PC-3 (cell line): ENCODE measurements at regions not wholly inside any gene's neighbourhood (a gene's known extent, or its start where the extent isn't known, plus 50 kb on each side); places are given as distances from the start of the nearest gene placed in this dataset.

Experiments
- ATAC-seq: fragments of 200-7000 bp; cut with Tn5 transposase; 2 replicates; pipeline ENCODE4 v1.9.1; 2020; ENCODE audit warnings: mild to moderate bottlenecking, moderate library complexity
- BruUV-seq: library from RNA; stranded (reverse); fragments of 400-500 nt; replicated peaks from 2 replicates; lab custom pipeline; 2021; lab: Mats Ljungman, UMichigan
- CTCF ChIA-PET: fragments of 300-600 bp; sonication (Branson Sonifier 250); formaldehyde crosslinking; loops from one replicate; lab custom pipeline; 2022; ENCODE audit warnings: antibody characterized with exemption; lab: Charles Lee
- POLR2A ChIA-PET: fragments of 300-600 bp; sonication (Branson Sonifier 250); formaldehyde crosslinking; loops from one replicate; lab custom pipeline; 2022; ENCODE audit warnings: antibody characterized with exemption; ENCODE audit not compliant: unreplicated experiment; lab: Charles Lee
- DNase-seq: peaks from one replicate; pipeline ENCODE4 v3.0.0-alpha.2; 2015
- H2AFZ ChIP-seq: fragments of 300-600 bp; sonication (generic); 2 replicates; pipeline ENCODE4 v1.6.0; 2016; ENCODE audit warnings: antibody characterized with exemption, low read length
- H3F3A ChIP-seq: fragments of 300-600 bp; sonication (generic); one replicate; pipeline ENCODE4 v1.6.0; 2017; ENCODE audit warnings: antibody characterized with exemption, low read length, control low read depth, mild to moderate bottlenecking; ENCODE audit not compliant: unreplicated experiment
- H3K27ac ChIP-seq: fragments of 300-600 bp; sonication (generic); 2 replicates; pipeline ENCODE4 v1.5.1; 2016; ENCODE audit warnings: mild to moderate bottlenecking, low read length
- H3K27me3 ChIP-seq: fragments of 300-600 bp; sonication (generic); 2 replicates; pipeline ENCODE4 v1.6.1; 2016; ENCODE audit warnings: low read length, mixed read lengths
- H3K36me3 ChIP-seq: fragments of 300-600 bp; sonication (generic); 2 replicates; pipeline ENCODE4 v1.6.1; 2016; ENCODE audit warnings: low read depth, mixed run types, low read length, mixed read lengths
- H3K4me1 ChIP-seq: fragments of 300-600 bp; sonication (generic); 2 replicates; pipeline ENCODE4 v1.5.1; 2016; ENCODE audit warnings: low read length; ENCODE audit not compliant: insufficient read depth
- H3K4me2 ChIP-seq: fragments of 300-600 bp; sonication (generic); 2 replicates; pipeline ENCODE4 v1.6.0; 2016; ENCODE audit warnings: low read length
- H3K4me3 ChIP-seq: fragments of 300-600 bp; sonication (generic); 2 replicates; pipeline ENCODE4 v1.5.1; 2016; ENCODE audit warnings: mild to moderate bottlenecking, low read length, mixed read lengths
- H3K79me2 ChIP-seq: fragments of 300-600 bp; sonication (generic); 2 replicates; pipeline ENCODE4 v1.6.1; 2017; ENCODE audit warnings: low read length, mixed read lengths
- H3K9ac ChIP-seq: fragments of 300-600 bp; sonication (generic); 2 replicates; pipeline ENCODE4 v1.6.0; 2016; ENCODE audit warnings: mild to moderate bottlenecking, low read length
- H3K9me2 ChIP-seq: fragments of 300-600 bp; sonication (generic); replicated peaks from 2 replicates; pipeline ENCODE4 v1.6.1; 2016; ENCODE audit warnings: mixed run types, low read length, mixed read lengths
- H3K9me3 ChIP-seq: fragments of 300-600 bp; sonication (generic); 2 replicates; pipeline ENCODE4 v1.6.1; 2016; ENCODE audit warnings: low read length, mixed read lengths
- H4K20me1 ChIP-seq: fragments of 300-600 bp; sonication (generic); 2 replicates; pipeline ENCODE4 v1.6.1; 2016; ENCODE audit warnings: low read length, mixed read lengths
- EZH2 ChIP-seq: fragments of 300-600 bp; sonication (generic); IDR thresholded peaks from one replicate; pipeline ENCODE4 v1.6.1; 2017; ENCODE audit warnings: antibody characterized with exemption, mild to moderate bottlenecking, low read length; ENCODE audit not compliant: unreplicated experiment
- EZH2phosphoT487 ChIP-seq: fragments of 300-600 bp; sonication (generic); IDR thresholded peaks from 2 replicates; pipeline ENCODE4 v1.6.1; 2018; ENCODE audit warnings: mild to moderate bottlenecking, antibody characterized with exemption, low read length, borderline replicate concordance
- intact Hi-C: fragments of 100-400 bp; cut with micrococcal nuclease; formaldehyde crosslinking; loops from 2 replicates; pipeline ENCODE4 v1.9.0; 2023
- TF ChIP-seq, protein P1 (sequence below): fragments of 300-600 bp; sonication (generic); conservative IDR thresholded peaks from 2 replicates; pipeline ENCODE4 v1.5.1; 2017; ENCODE audit warnings: antibody characterized with exemption, low read depth, mild to moderate bottlenecking, low read length

DNA sequence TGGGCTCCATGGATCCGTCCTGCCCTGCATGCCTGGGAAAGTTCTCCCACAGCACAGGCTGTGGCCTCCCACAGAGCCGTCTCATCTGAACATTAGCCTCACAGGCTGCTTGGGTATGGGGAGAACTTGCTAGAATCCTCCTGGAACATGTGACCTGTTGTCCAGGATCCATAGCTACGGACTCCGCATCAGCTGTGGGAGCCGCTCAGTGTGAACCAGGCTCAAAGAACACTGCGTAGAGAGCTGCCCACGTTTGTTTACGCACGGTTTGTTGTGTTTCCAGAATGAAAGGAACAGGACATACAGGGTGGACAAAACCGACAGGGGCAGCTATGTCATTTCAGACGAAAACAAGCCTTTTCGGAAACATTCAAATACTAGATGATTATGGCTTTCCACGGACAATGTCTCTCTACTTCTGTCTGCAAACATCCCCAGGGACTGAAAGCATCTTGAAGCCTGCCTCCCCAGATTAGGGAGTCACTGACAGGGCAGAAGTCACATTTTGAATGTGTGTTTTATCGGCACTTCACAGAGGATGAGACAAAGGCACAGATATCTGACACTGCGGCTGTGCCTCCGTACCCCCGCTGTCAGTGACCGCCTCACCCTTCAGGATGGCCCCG, 390.3 kb downstream of the GADD45G start:
- Histone ChIP-seq H3K27ac (no peak overlapping the region), H2AFZ (no peak overlapping the region), H4K20me1 (no peaks in the 10 kb centered on the region), H3F3A (no peaks in the 10 kb centered on the region), H3K9ac (no peak overlapping the region), H3K27me3 (0 out of 2 replicates have a peak, but pooled peaks cover 3% of the 10 kb centered on the region), H3K36me3 (no peaks in the 10 kb centered on the region), H3K9me2 (no peaks in the 10 kb centered on the region), H3K79me2 (no peaks in the 10 kb centered on the region), H3K4me3 (no peak overlapping the region), H3K4me1 (peaks cover 8% of the 10 kb centered on the region; the same call in 1 of the 2 replicates), H3K9me3 (no peaks in the 10 kb centered on the region), H3K4me2 (no peak overlapping the region)
- DNase-seq (no peak), ATAC-seq (no peak)
- ChIA-PET POLR2A (no interaction called here), CTCF (no interaction called here)
- TF ChIP-seq, protein P1, sequence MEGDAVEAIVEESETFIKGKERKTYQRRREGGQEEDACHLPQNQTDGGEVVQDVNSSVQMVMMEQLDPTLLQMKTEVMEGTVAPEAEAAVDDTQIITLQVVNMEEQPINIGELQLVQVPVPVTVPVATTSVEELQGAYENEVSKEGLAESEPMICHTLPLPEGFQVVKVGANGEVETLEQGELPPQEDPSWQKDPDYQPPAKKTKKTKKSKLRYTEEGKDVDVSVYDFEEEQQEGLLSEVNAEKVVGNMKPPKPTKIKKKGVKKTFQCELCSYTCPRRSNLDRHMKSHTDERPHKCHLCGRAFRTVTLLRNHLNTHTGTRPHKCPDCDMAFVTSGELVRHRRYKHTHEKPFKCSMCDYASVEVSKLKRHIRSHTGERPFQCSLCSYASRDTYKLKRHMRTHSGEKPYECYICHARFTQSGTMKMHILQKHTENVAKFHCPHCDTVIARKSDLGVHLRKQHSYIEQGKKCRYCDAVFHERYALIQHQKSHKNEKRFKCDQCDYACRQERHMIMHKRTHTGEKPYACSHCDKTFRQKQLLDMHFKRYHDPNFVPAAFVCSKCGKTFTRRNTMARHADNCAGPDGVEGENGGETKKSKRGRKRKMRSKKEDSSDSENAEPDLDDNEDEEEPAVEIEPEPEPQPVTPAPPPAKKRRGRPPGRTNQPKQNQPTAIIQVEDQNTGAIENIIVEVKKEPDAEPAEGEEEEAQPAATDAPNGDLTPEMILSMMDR: no peak
- TF ChIP-seq EZH2: no peak
- TF ChIP-seq EZH2phosphoT487: no peak
- no TSS peak for BruUV-seq
- intact Hi-C loops: no loop called here

DNA sequence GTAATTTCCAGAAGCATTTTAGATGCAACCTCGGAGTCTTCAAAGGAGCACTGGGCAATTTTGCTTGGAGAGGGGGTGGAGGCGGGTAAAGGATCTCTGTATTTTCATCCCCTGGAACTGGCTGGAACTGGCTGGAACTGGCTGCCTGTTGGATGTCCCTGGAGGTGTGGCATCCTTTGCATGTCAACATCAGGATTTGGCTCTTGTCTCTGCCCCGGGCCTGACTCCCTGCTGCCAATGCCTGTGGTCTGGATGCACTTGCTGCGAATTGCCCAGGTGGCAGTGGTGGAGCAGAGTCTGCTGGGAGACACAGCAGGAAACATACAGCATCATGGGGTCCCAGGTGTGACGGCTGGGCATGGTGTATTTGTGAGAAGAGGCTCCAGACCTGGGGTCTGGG, 391.3 kb downstream of the GADD45G start:
- Histone ChIP-seq H3K27ac (no peak overlapping the region), H3K27me3 (peaks cover 9% of the 10 kb centered on the region), H3K4me1 (peaks cover 13% of the 10 kb centered on the region; the same call in 1 of the 2 replicates), H3K79me2 (no peaks in the 10 kb centered on the region), H3K36me3 (no peaks in the 10 kb centered on the region), H3K9ac (no peak overlapping the region), H3K4me2 (no peak overlapping the region), H3K4me3 (no peak overlapping the region), H3K9me3 (no peaks in the 10 kb centered on the region), H4K20me1 (no peaks in the 10 kb centered on the region), H3F3A (no peaks in the 10 kb centered on the region), H2AFZ (no peak overlapping the region), H3K9me2 (no peaks in the 10 kb centered on the region)
- TF ChIP-seq EZH2: no peak
- TF ChIP-seq EZH2phosphoT487: no peak
- TF ChIP-seq, protein P1: no peak
- DNase-seq (no peak), ATAC-seq (no peak)
- intact Hi-C loops: no loop called here
- no TSS peak for BruUV-seq
- CTCF ChIA-PET: no interaction called here
- POLR2A ChIA-PET: no interaction called here

DNA sequence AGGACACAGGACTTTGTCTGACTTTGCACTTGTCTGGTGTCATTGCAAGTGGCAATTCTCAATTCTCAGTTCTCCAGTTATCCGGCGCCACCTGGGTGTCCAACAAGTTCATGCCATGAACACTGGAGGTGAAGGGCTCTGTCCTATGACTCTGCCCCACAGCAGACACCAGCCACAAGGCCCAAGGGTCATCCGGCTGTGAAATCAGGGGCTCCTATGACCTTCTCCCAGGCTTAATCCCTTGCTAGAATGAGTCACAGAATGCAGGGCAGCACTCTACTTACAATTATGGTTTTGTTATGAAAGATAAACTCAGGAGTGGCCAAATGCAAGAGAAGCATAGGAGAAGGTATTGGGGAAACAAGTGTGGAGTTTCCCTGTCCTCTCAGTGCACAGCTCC, 392.0 kb downstream of the GADD45G start:
- intact Hi-C loops: no loop called here
- CTCF ChIA-PET: no interaction called here

More for the DNA sequence above, 392.0 kb downstream of the GADD45G start:
- H3K36me3 ChIP-seq: no peaks in the 10 kb centered on the region
- H3K27me3 ChIP-seq: peaks cover 9% of the 10 kb centered on the region
- H3K27ac ChIP-seq: no peak overlapping the region
- no peak overlapping the region for H3K4me2 ChIP-seq
- no peaks in the 10 kb centered on the region for H3K9me3 ChIP-seq
- H3K4me1 ChIP-seq: peaks cover 13% of the 10 kb centered on the region; the same call in 1 of the 2 replicates
- no peaks in the 10 kb centered on the region for H3F3A ChIP-seq
- H3K9ac ChIP-seq: no peak overlapping the region
- TF ChIP-seq, protein P1: no peak
- no peak for TF ChIP-seq EZH2
- TF ChIP-seq EZH2phosphoT487: no peak
- H3K9me2 ChIP-seq: no peaks in the 10 kb centered on the region
- BruUV-seq: no TSS peak
- no peak overlapping the region for H2AFZ ChIP-seq
- POLR2A ChIA-PET: no interaction called here
- ATAC-seq (no peak), DNase-seq (no peak)
- H4K20me1 ChIP-seq: no peaks in the 10 kb centered on the region
- no peaks in the 10 kb centered on the region for H3K79me2 ChIP-seq
- no peak overlapping the region for H3K4me3 ChIP-seq
